Kidney epithelial cell (primary cell): ENCODE measurements at regions not wholly inside any gene's neighbourhood (a gene's known extent, or its start where the extent isn't known, plus 50 kb on each side); places are given as distances from the start of the nearest gene placed in this dataset.

Source experiments
- DNase-seq: peaks from one replicate; pipeline ENCODE4 v3.0.0-alpha.2; 2010; ENCODE audit warnings: low read depth
- H3K27me3 ChIP-seq: 2 replicates; pipeline ENCODE4 v1.6.0; 2011; ENCODE audit warnings: low read length; ENCODE audit not compliant: control insufficient read depth, insufficient read depth
- H3K36me3 ChIP-seq: 2 replicates; pipeline ENCODE4 v1.5.1; 2011; ENCODE audit warnings: low read length; ENCODE audit not compliant: control insufficient read depth, insufficient read depth
- H3K4me3 ChIP-seq: 2 replicates; pipeline ENCODE4 v1.5.1; 2011; ENCODE audit warnings: low read depth, mild to moderate bottlenecking, control low read depth, low read length
- TF ChIP-seq, protein P1 (sequence below): IDR thresholded peaks from 2 replicates; pipeline ENCODE4 v1.5.1; 2011; ENCODE audit warnings: mild to moderate bottlenecking, moderate library complexity, low read length, control low read depth, inconsistent platforms; ENCODE audit not compliant: insufficient read depth, poor library complexity, severe bottlenecking

DNA sequence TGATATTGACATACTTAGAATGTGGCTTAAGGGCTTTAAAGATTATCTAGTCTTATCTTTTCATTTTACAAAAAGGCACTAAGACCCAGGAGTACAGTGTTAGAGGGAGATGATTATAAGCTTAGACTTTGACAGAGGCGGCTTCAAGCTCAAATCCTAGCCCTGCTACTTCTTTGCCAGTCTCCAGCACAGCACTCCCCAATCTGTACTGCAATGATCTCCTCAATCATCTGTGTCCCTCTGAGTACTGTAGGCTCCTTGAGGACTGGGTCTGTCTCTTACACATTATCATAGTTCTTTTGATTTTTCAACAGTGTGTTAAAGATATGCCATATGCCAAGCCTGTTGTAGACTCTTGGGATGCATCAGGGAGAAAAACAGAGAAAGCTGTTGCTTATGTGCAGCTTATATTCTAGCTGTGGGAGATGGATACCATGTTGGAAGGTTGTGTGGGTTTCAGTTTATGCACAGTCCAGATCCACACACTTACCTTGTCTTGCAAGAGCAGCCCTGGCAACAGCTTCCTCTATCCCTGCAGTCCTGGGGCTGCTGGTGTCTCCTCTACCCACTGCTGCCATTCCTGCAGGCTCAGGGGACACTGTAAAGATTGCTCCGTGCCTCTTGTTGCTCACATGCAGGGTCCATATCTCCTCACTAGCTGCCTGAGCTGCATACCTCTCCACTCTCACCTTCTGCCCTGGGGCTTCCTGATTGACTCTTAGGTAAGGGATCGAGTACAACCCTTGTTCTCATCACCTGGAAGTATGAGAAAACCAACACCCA is 103.9 kb upstream of the TSPAN2 start:
- DNase-seq, result no peak
- no peaks in the 10 kb centered on the region for H3K27me3 ChIP-seq
- H3K4me3 ChIP-seq, result no peak overlapping the region
- TF ChIP-seq, protein P1, sequence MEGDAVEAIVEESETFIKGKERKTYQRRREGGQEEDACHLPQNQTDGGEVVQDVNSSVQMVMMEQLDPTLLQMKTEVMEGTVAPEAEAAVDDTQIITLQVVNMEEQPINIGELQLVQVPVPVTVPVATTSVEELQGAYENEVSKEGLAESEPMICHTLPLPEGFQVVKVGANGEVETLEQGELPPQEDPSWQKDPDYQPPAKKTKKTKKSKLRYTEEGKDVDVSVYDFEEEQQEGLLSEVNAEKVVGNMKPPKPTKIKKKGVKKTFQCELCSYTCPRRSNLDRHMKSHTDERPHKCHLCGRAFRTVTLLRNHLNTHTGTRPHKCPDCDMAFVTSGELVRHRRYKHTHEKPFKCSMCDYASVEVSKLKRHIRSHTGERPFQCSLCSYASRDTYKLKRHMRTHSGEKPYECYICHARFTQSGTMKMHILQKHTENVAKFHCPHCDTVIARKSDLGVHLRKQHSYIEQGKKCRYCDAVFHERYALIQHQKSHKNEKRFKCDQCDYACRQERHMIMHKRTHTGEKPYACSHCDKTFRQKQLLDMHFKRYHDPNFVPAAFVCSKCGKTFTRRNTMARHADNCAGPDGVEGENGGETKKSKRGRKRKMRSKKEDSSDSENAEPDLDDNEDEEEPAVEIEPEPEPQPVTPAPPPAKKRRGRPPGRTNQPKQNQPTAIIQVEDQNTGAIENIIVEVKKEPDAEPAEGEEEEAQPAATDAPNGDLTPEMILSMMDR, result no peak
- no peaks in the 10 kb centered on the region for H3K36me3 ChIP-seq

DNA sequence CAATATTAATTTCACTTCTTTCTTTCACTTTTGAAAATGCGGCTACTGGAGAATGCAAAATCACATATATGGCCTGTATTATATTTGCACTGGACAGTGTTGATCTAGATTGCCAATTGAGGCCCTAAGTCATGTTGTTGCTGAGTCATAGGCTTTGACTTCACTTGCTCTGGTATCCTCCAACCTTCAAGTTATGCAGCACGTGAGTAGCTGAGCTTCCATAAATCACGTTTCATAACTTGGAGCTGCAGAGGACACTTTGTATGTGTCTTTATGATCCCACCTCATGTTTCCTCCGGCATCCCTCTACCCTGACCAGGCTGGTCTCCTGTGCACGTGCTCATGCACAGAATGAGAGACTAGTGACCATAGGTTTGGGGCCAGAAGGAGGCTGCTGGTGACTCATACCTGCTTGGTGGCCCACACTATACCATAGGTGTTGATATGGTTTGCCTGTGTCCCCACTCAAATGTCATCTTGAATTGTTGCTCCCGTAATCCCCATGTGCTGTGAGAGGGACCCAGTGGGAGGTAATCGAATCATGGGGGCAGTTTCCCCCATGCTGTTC is 103.0 kb upstream of the TSPAN2 start:
- H3K36me3 ChIP-seq, result no peaks in the 10 kb centered on the region
- TF ChIP-seq, protein P1, result no peak
- H3K4me3 ChIP-seq, result no peak overlapping the region
- H3K27me3 ChIP-seq, result no peaks in the 10 kb centered on the region
- no peak for DNase-seq

DNA sequence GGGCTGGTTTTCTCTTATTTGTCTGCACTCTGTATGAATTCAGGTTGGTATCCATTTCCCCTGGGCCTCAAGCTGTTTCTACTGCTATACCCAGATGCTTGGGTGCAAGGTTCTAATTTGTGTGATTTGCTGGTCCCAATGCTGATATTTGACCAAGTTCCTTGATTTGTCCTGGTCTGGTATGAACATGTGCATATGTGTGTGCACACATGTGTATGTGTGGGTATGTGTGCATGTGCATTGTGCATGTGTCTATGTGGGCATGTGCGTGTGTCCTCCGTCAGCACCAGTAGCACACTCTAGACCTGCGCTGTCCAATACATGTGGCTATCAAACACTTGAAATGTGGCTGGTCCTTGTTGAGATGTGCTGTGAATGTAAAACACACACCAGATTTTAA is 102.4 kb upstream of the TSPAN2 start:
- Histone ChIP-seq H3K36me3 (no peaks in the 10 kb centered on the region), H3K27me3 (no peaks in the 10 kb centered on the region), H3K4me3 (no peak overlapping the region)
- TF ChIP-seq, protein P1, result no peak
- DNase-seq, result no peak

DNA sequence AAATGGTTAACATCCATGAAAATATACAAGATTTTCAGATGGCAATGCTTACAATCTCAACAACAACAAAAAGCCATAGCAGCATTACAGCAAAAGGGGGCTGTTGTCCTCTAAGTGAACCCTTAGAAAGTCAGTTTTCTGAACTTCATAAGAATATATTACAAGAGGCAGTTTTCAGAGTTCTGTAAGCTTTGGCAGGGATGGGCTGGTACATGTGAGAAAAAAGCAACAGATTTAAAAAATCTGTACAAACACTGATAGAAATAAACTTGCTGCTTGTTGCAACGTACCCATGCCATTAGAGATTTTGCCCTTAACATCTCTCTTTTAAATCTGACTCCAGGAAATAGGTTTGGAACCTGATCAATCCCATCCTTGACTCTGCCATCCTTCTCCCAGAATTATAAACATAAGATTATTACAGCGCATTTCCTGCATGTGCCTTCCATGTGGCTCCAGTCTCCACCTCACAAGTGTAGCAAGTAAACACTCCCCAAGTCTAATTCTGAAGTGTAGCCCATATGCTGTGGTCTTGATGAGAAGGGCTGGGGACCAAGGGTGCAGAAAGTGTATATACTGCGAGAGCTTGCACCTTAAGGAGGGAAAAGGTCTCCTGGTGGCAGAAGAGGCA is 101.4 kb upstream of the TSPAN2 start:
- TF ChIP-seq, protein P1, result no peak
- DNase-seq, result no peak
- no peaks in the 10 kb centered on the region for H3K27me3 ChIP-seq
- H3K4me3 ChIP-seq, result no peak overlapping the region
- no peaks in the 10 kb centered on the region for H3K36me3 ChIP-seq

DNA sequence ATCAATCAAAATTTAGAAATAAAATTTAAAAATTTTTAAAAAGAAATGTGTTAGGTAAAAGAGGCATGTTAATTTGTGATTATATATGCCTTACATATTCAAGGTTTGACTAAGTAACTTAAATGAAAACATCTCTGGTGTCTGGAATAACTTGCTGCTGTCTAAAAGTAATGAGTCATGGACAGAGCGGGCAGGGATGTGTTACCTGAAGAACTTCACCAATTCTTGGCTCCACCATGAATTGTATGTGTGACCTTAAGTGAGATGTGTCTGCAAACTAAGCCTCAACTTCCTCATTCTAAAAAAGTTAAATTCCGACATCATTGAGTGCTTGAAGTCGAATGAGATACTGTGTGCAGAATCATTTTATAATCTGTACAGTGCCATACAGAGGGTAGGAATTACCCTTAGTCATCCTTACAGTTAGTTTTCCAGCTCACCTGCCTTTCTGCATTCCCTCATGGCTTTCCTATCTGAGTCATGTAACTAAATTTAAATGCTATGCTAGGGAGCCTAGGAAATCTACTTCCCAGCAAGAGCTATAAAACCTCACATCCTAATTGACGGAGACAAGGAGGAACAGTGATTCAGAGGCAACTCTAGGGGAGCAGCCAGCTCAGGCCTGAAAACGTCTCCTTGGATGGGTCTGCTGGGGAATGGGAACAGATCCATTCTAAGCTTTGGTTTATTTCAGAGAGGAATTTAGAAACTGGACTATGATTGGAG is 100.7 kb upstream of the TSPAN2 start:
- Histone ChIP-seq H3K36me3 (no peaks in the 10 kb centered on the region), H3K27me3 (no peaks in the 10 kb centered on the region), H3K4me3 (no peak overlapping the region)
- peak; percentile 90 for DNase-seq
- TF ChIP-seq, protein P1, result no peak
